GM19238 (cell line): ENCODE measurements at regions not wholly inside any gene's neighbourhood (a gene's known extent, or its start where the extent isn't known, plus 50 kb on each side); places are given as distances from the start of the nearest gene placed in this dataset.
"Not testable (repeated sequence)": the region's sequence is repeated elsewhere in the genome, so short reads cannot be mapped to it uniquely, and the experiment has no call there.

Experiments used
- DNase-seq: peaks from one replicate; pipeline ENCODE4 v3.0.0; 2011; ENCODE audit warnings: low spot score; ENCODE audit not compliant: insufficient read length

GRCh38 chrX:69431420-69431819 is 72.7 kb upstream of the NALF2 start:
- DNase-seq = no peak

GRCh38 chrX:69430785-69431184 is 73.3 kb upstream of the NALF2 start:
- no peak for DNase-seq

GRCh38 chrX:69429339-69430015 is 74.6 kb upstream of the NALF2 start:
- DNase-seq = no peak

- no peak for DNase-seq
Observed at GRCh38 chrX:69428216-69428615, 75.9 kb upstream of the NALF2 start.

- no peak for DNase-seq
Observed at GRCh38 chrX:69424910-69425309, 79.2 kb upstream of the NALF2 start.

- DNase-seq = no peak
Observed at GRCh38 chrX:69424161-69424560, 80.0 kb upstream of the NALF2 start.

GRCh38 chrX:69422208-69422607 is 81.9 kb upstream of the NALF2 start:
- not testable (repeated sequence) for DNase-seq

GRCh38 chrX:69415698-69416097 is 88.4 kb upstream of the NALF2 start:
- DNase-seq = no peak

GRCh38 chrX:69412661-69413060 is 91.5 kb upstream of the NALF2 start:
- no peak for DNase-seq

GRCh38 chrX:69398881-69399280 is 105.2 kb upstream of the NALF2 start:
- DNase-seq = no peak

- DNase-seq = no peak
Observed at GRCh38 chrX:69396916-69397315, 107.2 kb upstream of the NALF2 start.

- DNase-seq = no peak
Observed at GRCh38 chrX:69395306-69395705, 108.8 kb upstream of the NALF2 start.

- DNase-seq = no peak
Observed at GRCh38 chrX:69389101-69389501, 115.0 kb upstream of the NALF2 start.

GRCh38 chrX:69388526-69388925 is 115.6 kb upstream of the NALF2 start:
- DNase-seq = no peak

GRCh38 chrX:69387567-69388487 is 116.3 kb upstream of the NALF2 start:
- peak; percentile 56 for DNase-seq

GRCh38 chrX:69386681-69387080 is 117.4 kb upstream of the NALF2 start:
- DNase-seq = no peak

GRCh38 chrX:69379412-69379811 is 124.7 kb upstream of the NALF2 start:
- DNase-seq = no peak

- DNase-seq = no peak
Observed at GRCh38 chrX:69374569-69374968, 129.6 kb upstream of the NALF2 start.

- no peak for DNase-seq
Observed at GRCh38 chrX:69372435-69372834, 131.7 kb upstream of the NALF2 start.

- no peak for DNase-seq
Observed at GRCh38 chrX:69371159-69371558, 133.0 kb upstream of the NALF2 start.

GRCh38 chrX:69369999-69370398 is 134.1 kb upstream of the NALF2 start:
- DNase-seq = no peak

GRCh38 chrX:69366183-69366582 is 137.9 kb upstream of the NALF2 start:
- no peak for DNase-seq

- DNase-seq = no peak
Observed at GRCh38 chrX:69365755-69366154, 138.4 kb upstream of the NALF2 start.
